MM.1S (cell line): ENCODE measurements at regions not wholly inside any gene's neighbourhood (a gene's known extent, or its start where the extent isn't known, plus 50 kb on each side); places are given as distances from the start of the nearest gene placed in this dataset.

ENCODE experiments used
- CTCF ChIP-seq: fragments of 300-600 bp; sonication (generic); IDR thresholded peaks from 2 replicates; pipeline ENCODE4 v1.5.1; 2016; ENCODE audit warnings: antibody characterized with exemption, low read length, mixed read lengths
- EZH2 ChIP-seq: fragments of 300-600 bp; sonication (generic); optimal IDR thresholded peaks from 2 replicates; pipeline ENCODE3; 2017; ENCODE audit warnings: low read depth, mild to moderate bottlenecking, antibody characterized with exemption, low read length, mixed read lengths
- EZH2phosphoT487 ChIP-seq: fragments of 300-600 bp; sonication (generic); IDR thresholded peaks from 2 replicates; pipeline ENCODE4 v1.6.1; 2018; ENCODE audit warnings: antibody characterized with exemption, low read length

- TF ChIP-seq CTCF (no peak), EZH2 (no peak), EZH2phosphoT487 (no peak)
These were observed 282.2 kb downstream of the NEBL start for GRCh38 chr10:20614911-20615310.
